ENCODE measurements at regions not wholly inside any gene's neighbourhood (a gene's known extent, or its start where the extent isn't known, plus 50 kb on each side); places are given as distances from the start of the nearest gene placed in this dataset.

DNA sequence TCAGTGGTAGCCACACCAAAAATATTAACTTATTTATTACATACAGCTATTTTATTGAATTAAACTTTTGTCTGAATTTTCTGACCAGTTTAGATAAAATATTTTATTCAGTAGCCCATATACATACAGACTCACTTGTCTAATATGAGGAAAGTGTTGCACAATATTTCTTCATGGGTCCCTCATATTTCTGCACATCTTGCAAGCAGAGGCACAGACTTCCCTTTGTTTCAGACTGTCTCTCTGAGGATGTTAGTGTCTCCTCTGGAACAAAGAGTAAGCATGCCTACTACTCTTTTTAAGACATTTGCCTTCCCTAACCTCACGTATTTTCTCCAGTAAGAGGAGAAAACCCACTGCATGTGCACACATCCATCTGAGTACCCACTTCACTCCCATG, 81.2 kb downstream of the OR5AK2 start:
- TF ChIP-seq, protein P1, sequence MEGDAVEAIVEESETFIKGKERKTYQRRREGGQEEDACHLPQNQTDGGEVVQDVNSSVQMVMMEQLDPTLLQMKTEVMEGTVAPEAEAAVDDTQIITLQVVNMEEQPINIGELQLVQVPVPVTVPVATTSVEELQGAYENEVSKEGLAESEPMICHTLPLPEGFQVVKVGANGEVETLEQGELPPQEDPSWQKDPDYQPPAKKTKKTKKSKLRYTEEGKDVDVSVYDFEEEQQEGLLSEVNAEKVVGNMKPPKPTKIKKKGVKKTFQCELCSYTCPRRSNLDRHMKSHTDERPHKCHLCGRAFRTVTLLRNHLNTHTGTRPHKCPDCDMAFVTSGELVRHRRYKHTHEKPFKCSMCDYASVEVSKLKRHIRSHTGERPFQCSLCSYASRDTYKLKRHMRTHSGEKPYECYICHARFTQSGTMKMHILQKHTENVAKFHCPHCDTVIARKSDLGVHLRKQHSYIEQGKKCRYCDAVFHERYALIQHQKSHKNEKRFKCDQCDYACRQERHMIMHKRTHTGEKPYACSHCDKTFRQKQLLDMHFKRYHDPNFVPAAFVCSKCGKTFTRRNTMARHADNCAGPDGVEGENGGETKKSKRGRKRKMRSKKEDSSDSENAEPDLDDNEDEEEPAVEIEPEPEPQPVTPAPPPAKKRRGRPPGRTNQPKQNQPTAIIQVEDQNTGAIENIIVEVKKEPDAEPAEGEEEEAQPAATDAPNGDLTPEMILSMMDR (IDR thresholded peaks at IDR 0.05; ENCODE audit: insufficient read depth, low read length, poor library complexity, severe bottlenecking) = no peak
- no peak overlapping the region for H3K4me3 ChIP-seq (replicated peaks; ENCODE audit: low read depth, low read length)
- no peaks in the 10 kb centered on the region for H3K27me3 ChIP-seq (replicated peaks; ENCODE audit: control insufficient read depth, insufficient read depth, low read length)
- H3K36me3 ChIP-seq (ENCODE audit: control insufficient read depth, insufficient read depth, low read length) = no peaks in the 10 kb centered on the region
- DNase-seq (ENCODE audit: extremely low read depth, insufficient read length) = no peak

DNA sequence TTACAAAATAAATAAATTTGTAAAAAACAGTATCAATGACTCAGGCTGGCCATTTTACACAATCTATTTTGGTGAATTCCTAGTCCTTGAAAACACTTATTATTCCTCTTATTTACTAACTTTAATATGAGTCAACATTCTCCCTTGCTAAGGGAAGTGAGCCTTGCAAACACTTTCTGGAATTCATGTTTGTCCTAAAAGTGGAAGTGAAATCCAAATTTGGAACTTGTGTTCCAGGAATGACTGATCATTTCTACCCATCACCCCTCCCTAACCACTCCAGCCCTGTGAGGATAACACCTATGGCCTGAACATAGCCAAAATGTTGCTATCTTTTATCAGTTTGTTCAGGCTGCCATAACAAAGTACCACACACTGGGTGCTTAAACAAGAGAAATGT, 83.1 kb downstream of the OR5AK2 start:
- TF ChIP-seq, protein P1 (IDR thresholded peaks at IDR 0.05; ENCODE audit: insufficient read depth, low read length, poor library complexity, severe bottlenecking) = no peak
- no peaks in the 10 kb centered on the region for H3K27me3 ChIP-seq (replicated peaks; ENCODE audit: control insufficient read depth, insufficient read depth, low read length)
- no peak for DNase-seq (ENCODE audit: extremely low read depth, insufficient read length)
- no peaks in the 10 kb centered on the region for H3K36me3 ChIP-seq (ENCODE audit: control insufficient read depth, insufficient read depth, low read length)
- H3K4me3 ChIP-seq (replicated peaks; ENCODE audit: low read depth, low read length) = no peak overlapping the region

DNA sequence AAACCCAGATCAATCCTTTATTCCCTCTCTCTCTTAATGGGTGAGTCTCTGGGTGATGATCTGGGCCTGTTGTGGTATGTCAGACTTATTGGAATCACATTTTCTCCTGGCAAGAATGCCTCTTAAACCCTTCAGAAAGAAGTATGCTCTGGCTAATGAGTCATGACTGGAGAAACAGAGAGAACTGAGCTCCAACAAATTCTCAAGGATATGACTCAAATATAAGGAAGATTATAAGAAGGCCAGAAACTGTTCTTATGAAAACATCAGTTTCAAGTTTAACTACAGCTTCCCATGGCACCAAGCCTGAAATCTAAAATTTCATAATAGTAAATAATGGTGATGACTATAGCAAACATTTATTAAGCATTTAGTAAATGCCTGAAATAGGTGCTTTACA, 83.9 kb downstream of the OR5AK2 start:
- Histone ChIP-seq H3K4me3 (replicated peaks; ENCODE audit: low read depth, low read length) (no peak overlapping the region), H3K36me3 (ENCODE audit: control insufficient read depth, insufficient read depth, low read length) (no peaks in the 10 kb centered on the region), H3K27me3 (replicated peaks; ENCODE audit: control insufficient read depth, insufficient read depth, low read length) (no peaks in the 10 kb centered on the region)
- TF ChIP-seq, protein P1 (IDR thresholded peaks at IDR 0.05; ENCODE audit: insufficient read depth, low read length, poor library complexity, severe bottlenecking) = no peak
- no peak for DNase-seq (ENCODE audit: extremely low read depth, insufficient read length)

DNA sequence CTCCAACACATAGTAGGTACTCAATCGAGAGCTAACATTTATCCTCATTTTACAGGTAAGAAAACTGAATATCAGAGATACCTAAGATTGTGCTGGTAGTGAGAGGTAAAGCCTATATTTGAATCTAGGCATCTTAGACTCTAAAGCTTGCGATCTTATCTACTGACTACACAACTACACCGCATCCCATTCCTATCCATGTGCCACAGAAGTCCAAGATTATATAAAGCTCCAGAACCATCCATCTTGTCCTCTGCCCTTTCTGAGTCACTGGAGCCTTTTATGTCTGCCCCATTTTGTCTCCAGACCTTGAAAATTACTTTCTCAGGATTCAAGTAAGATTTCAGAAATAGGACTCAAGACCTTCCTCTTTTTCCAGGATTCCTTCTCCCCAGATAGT, 84.4 kb downstream of the OR5AK2 start:
- DNase-seq (ENCODE audit: extremely low read depth, insufficient read length) = no peak
- TF ChIP-seq, protein P1 (IDR thresholded peaks at IDR 0.05; ENCODE audit: insufficient read depth, low read length, poor library complexity, severe bottlenecking) = no peak
- no peaks in the 10 kb centered on the region for H3K27me3 ChIP-seq (replicated peaks; ENCODE audit: control insufficient read depth, insufficient read depth, low read length)
- H3K4me3 ChIP-seq (replicated peaks; ENCODE audit: low read depth, low read length) = no peak overlapping the region
- no peaks in the 10 kb centered on the region for H3K36me3 ChIP-seq (ENCODE audit: control insufficient read depth, insufficient read depth, low read length)

DNA sequence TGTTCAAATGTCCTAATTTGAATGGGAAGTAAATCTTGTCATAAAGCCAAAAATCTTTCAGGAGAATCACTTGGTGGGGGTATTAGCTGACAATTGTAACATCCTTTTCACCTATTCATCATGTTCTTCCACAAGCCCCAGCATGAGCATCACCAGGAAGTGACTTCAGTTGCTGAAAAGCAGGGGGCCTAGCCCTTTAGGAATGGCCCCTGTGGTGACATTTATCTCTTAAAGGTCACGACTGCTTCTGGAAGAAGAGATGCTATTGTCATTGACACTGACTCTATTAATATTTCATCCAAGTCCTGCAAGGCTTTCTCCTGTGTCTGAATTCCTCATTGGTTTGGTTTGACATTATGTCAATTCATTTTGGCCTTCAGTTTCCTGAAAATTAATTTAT, 92.6 kb downstream of the OR5AK2 start:
- TF ChIP-seq, protein P1 (IDR thresholded peaks at IDR 0.05; ENCODE audit: insufficient read depth, low read length, poor library complexity, severe bottlenecking) = no peak
- Histone ChIP-seq H3K4me3 (replicated peaks; ENCODE audit: low read depth, low read length) (no peak overlapping the region), H3K27me3 (replicated peaks; ENCODE audit: control insufficient read depth, insufficient read depth, low read length) (no peaks in the 10 kb centered on the region), H3K36me3 (ENCODE audit: control insufficient read depth, insufficient read depth, low read length) (no peaks in the 10 kb centered on the region)
- DNase-seq (ENCODE audit: extremely low read depth, insufficient read length) = no peak

DNA sequence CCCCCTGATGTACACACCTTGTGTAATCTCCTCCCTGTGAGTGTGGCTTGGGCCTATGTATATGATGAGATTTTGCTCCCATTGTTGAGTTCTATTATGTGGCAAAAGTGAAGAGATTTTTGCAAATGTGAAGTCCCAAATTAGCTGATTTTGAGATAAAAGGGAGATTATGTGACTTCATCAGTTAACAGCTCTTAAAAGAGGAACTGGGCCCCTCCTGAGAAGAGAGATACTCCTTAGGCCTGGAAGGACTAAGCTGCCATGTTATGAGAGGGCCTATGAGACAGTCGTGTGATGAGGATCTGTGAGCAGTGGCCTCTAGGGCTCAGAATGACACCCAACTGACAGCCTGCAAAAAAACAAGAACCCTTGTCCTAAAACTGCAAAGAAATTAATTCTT, 93.4 kb downstream of the OR5AK2 start:
- Histone ChIP-seq H3K36me3 (ENCODE audit: control insufficient read depth, insufficient read depth, low read length) (no peaks in the 10 kb centered on the region), H3K4me3 (replicated peaks; ENCODE audit: low read depth, low read length) (no peak overlapping the region), H3K27me3 (replicated peaks; ENCODE audit: control insufficient read depth, insufficient read depth, low read length) (no peaks in the 10 kb centered on the region)
- DNase-seq (ENCODE audit: extremely low read depth, insufficient read length) = no peak
- TF ChIP-seq, protein P1 (IDR thresholded peaks at IDR 0.05; ENCODE audit: insufficient read depth, low read length, poor library complexity, severe bottlenecking) = no peak

Data from GM06990 (cell line).